Suprapubic skin (tissue), 3 donors: ENCODE measurements at regions not wholly inside any gene's neighbourhood (a gene's known extent, or its start where the extent isn't known, plus 50 kb on each side); places are given as distances from the start of the nearest gene placed in this dataset.

ENCODE experiments used
- POLR2A ChIP-seq, 2 donors: fragments of 450-650 bp; IDR thresholded peaks; one replicate each; pipeline ENCODE4 v1.6.1; 2017; ENCODE audit warnings: antibody characterized with exemption in 2 of 2, mild to moderate bottlenecking in 2 of 2, moderate library complexity in 2 of 2
- TF ChIP-seq, protein P1 (sequence below), 2 donors: fragments of 200-600 bp in 1 of 2; fragments of 450-650 bp in 1 of 2; sonication (generic) in 1 of 2; IDR thresholded peaks; one replicate each; pipeline ENCODE4 v1.5.1; 2016 to 2019; ENCODE audit warnings: antibody characterized with exemption in 2 of 2, mild to moderate bottlenecking in 1 of 2, moderate library complexity in 1 of 2

DNA sequence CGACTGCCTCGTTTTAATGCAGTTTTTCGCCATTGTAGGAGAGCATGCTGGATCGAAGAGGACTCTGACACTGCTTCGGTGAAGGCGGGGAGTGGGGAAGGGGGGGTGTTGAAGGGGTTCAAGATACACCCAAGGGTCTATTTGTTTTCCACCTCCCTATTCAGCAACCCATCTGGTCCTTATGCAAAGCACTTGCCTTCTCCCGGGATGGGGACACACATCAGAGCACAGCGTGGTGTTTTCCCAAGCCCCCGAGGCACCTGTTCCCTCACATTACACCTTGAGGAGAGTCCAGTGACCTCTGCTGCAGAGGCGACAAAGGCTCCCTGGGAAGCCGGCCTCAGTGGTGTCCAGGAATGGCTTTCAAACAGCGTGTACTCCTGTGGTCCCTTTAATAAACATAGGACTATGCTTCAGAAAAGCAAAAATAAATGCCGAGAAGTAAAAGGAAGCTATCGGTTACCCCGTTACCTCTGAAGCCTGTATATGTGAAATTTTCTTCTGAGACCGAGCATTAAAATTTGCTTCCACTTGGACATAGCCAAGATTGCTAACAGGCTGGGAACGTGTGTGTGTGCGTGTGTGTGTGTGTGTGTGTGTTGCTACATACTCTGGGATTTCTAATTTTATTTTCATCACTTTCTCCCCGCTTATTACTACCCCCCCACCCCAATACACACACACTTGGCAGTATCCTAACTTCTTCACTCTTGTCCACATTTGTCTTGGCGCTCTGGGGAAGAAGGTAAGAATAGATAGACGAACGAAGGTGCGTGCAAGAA is 53.2 kb downstream of the CCDC54 start:
- no peak for TF ChIP-seq POLR2A (IDR thresholded peaks at IDR 0.05)
- TF ChIP-seq, protein P1, sequence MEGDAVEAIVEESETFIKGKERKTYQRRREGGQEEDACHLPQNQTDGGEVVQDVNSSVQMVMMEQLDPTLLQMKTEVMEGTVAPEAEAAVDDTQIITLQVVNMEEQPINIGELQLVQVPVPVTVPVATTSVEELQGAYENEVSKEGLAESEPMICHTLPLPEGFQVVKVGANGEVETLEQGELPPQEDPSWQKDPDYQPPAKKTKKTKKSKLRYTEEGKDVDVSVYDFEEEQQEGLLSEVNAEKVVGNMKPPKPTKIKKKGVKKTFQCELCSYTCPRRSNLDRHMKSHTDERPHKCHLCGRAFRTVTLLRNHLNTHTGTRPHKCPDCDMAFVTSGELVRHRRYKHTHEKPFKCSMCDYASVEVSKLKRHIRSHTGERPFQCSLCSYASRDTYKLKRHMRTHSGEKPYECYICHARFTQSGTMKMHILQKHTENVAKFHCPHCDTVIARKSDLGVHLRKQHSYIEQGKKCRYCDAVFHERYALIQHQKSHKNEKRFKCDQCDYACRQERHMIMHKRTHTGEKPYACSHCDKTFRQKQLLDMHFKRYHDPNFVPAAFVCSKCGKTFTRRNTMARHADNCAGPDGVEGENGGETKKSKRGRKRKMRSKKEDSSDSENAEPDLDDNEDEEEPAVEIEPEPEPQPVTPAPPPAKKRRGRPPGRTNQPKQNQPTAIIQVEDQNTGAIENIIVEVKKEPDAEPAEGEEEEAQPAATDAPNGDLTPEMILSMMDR (IDR thresholded peaks at IDR 0.05): no peak
